ENCODE measurements at regions not wholly inside any gene's neighbourhood (a gene's known extent, or its start where the extent isn't known, plus 50 kb on each side); places are given as distances from the start of the nearest gene placed in this dataset.
"Not testable (repeated sequence)": the region's sequence is repeated elsewhere in the genome, so short reads cannot be mapped to it uniquely, and the experiment has no call there.

DNA sequence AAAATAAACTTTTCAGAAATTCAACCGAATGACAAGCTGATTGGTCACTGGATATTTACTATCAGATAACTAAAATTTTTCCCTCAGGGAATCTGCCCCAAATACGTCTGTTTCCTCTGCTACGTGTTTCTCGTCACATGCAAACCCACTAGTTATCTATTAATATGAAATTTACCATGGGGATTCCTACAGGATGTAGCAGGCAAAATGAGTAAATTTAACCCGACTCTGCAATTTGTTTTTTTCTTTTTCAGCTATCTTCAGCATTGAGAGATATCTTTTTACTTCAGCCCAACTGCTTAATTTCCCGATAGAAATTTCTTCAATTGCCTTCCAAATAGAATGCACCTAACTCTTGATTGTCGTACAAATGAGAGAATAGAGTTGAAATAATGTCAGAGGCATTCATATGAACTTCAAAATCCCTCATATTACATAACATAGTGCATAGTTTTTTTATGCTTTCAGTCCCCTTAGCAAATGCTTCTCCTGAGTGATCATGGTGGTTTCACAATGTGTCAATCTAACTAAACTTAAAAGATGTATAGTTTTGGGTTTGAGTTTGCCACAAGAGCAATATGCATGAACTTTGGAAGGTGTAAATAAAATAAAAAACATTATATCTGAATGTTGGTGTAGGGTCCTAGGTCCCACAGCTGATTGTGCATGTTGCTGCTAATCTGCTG, 913.1 kb upstream of the GRIA3 start:
- no peak for DNase-seq (ENCODE audit: low read depth)

DNA sequence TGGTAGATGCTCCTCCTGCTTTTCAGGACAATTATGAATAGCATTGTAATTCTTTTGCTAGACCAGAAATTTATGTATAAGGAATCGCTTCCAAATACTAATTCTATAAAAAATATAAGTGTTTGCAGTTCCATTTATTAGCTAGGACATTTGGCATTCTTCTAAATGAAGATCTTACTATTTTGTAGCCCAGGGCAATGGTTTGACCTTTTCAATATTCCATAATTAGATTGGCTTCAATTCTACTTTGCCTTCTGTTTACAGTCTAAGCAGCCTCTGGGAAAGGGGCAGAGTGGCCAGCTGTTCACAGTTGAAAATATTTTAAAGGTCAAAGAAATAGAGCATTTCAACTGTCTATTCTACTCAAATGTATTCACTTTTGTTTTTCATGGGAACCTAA, 912.1 kb upstream of the GRIA3 start:
- DNase-seq (ENCODE audit: low read depth): no peak

GRCh38 chrX:122279746-122280145, 904.3 kb upstream of the GRIA3 start:
- DNase-seq (ENCODE audit: low read depth): no peak

- not testable (repeated sequence) for DNase-seq (ENCODE audit: low read depth)
Observed at GRCh38 chrX:122299822-122300221, 884.3 kb upstream of the GRIA3 start.

DNA sequence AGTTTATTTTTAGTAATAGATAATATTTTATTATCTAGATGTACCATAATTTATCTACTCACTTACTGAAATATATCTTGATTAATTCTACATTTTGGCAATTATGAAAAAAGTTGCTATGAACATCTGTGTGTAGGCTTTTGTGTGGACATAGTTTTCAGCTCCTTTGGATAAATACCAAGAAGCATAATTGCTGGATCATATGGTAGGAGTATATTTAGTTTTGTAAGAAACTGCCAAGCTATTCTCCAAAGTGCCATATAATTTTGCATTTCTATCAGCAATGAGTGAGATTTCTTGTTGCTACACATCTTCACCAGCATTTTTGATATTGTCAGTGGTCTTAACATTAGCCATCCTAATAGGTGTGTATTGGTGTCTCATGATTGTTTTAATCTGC, 882.6 kb upstream of the GRIA3 start:
- no peak for DNase-seq (ENCODE audit: low read depth)

DNA sequence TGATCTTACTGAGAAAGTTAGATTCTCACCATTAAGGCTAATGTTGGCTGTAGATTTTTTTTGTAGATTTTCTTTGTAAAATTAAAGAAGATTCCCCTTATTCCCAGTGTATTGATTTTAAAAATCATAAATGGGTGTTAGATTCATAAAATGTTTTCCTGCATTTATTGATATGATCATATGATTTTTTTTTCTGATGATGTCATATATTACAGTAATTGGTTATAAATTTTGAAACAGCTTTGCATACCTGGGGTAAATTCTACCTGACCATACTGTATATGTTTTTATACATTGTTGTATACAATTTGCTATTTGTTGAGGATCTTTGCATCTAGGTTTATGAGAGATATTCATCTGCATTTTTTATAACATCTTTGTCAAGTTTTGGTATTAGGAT, 880.3 kb upstream of the GRIA3 start:
- no peak for DNase-seq (ENCODE audit: low read depth)

- no peak for DNase-seq (ENCODE audit: low read depth)
Observed at GRCh38 chrX:122344816-122345215, 839.3 kb upstream of the GRIA3 start.

- DNase-seq (ENCODE audit: low read depth): no peak
Observed at GRCh38 chrX:122363112-122363795, 820.8 kb upstream of the GRIA3 start.

GRCh38 chrX:122375533-122375932, 808.5 kb upstream of the GRIA3 start:
- DNase-seq (ENCODE audit: low read depth): not testable (repeated sequence)

- no peak for DNase-seq (ENCODE audit: low read depth)
Observed at GRCh38 chrX:122389005-122389404, 795.1 kb upstream of the GRIA3 start.

GRCh38 chrX:122418758-122419157, 765.3 kb upstream of the GRIA3 start:
- DNase-seq (ENCODE audit: low read depth): no peak

GRCh38 chrX:122421434-122422121, 762.5 kb upstream of the GRIA3 start:
- DNase-seq (ENCODE audit: low read depth): no peak

- DNase-seq (ENCODE audit: low read depth): no peak
Observed at GRCh38 chrX:122422547-122422946, 761.5 kb upstream of the GRIA3 start.

- DNase-seq (ENCODE audit: low read depth): no peak
Observed at GRCh38 chrX:122434942-122435341, 749.1 kb upstream of the GRIA3 start.

GRCh38 chrX:122439831-122440230, 744.2 kb upstream of the GRIA3 start:
- no peak for DNase-seq (ENCODE audit: low read depth)

DNA sequence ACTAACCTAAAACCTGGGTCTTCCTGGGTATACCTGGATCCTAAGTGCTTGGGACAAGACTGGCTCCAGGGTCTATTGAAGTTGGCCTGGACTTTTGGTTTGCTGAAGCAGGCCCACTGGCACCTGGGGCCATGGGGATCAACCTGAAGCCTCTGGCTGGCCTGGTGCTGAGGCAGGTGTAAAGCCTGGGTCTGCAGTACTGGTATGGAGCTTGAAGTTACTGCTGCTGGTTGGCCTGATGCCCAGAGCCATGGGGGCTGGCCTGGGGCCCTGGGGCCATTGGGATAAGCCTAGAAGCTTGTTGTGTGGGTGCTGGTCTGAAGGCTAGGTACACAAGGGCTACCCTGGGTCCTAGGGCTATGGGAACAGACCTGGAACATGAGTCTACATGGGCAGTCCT, 743.2 kb upstream of the GRIA3 start:
- no peak for DNase-seq (ENCODE audit: low read depth)

GRCh38 chrX:122441451-122441850, 742.6 kb upstream of the GRIA3 start:
- DNase-seq (ENCODE audit: low read depth): no peak

GRCh38 chrX:122445466-122445865, 738.6 kb upstream of the GRIA3 start:
- DNase-seq (ENCODE audit: low read depth): no peak

DNA sequence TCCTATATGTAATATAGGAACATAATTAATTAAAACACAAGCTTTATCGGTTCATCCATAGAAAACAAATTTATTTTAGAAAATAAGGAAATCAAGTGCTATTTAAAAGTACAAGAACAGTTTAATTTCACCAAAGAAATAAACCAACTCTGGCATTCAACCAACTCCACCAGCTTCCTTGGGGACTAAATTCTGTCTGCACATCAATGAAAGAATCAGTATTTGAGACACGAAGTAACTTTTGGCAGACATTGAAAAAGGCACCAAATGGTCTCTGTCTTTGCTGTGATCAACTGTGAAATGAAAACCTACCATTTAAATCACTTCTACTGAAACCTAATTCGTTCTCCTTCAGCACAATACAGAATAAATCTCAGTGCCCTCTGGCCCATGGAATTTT, 719.7 kb upstream of the GRIA3 start:
- no peak for DNase-seq (ENCODE audit: low read depth)

- no peak for DNase-seq (ENCODE audit: low read depth)
Observed at GRCh38 chrX:122475306-122475705, 708.8 kb upstream of the GRIA3 start.

DNA sequence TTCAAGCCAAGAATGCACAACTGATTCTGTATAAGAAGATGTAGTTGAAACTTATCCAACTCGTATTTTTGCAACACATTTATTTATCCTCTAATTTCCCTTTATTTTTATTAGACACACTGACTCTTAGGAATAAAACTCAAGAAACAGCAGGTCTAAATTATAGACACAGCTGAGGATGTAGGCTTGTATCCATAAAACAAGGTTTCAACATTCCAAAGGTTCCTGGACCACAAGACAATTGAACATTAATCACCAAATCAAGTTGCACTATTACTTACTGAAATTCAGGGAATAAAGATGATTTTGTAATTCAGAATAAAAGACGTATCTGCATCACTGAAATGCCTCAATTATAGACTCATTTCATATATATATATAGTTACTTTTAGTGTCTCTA, 683.5 kb upstream of the GRIA3 start:
- DNase-seq (ENCODE audit: low read depth): no peak

GRCh38 chrX:122501652-122502051, 682.4 kb upstream of the GRIA3 start:
- DNase-seq (ENCODE audit: low read depth): no peak

DNA sequence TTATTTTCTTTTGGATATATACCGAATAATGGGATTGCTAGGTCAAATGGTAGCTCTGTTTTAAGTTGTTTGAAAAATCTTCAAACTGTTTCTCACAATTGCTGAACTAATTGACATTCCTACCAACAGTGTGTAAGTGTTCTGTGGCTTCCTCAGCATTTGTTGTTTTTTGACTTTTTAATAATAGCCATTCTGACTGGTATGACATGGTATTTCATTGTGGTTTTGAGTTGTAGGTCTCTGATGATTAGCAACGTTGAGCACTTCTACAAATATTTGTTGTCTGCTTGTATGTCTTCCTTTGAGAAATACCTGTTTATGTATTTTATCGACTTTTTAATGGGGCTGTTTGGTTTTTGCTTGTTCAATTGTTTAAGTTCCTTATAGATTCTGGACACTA, 680.1 kb upstream of the GRIA3 start:
- DNase-seq (ENCODE audit: low read depth): no peak

Data from myocyte (in vitro differentiated cells).